ENCODE measurements at regions not wholly inside any gene's neighbourhood (a gene's known extent, or its start where the extent isn't known, plus 50 kb on each side); places are given as distances from the start of the nearest gene placed in this dataset.

- TF ChIP-seq POLR2A (IDR thresholded peaks at IDR 0.05) = no peak
- no peak for TF ChIP-seq CTCF (IDR thresholded peaks at IDR 0.05)
These were observed 351.2 kb upstream of the MAP3K7 start for GRCh38 chr6:90938122-90938521.

Measured in thyroid gland (tissue), 4 donors.